Peyer's patch (tissue), 4 donors: ENCODE measurements at regions not wholly inside any gene's neighbourhood (a gene's known extent, or its start where the extent isn't known, plus 50 kb on each side); places are given as distances from the start of the nearest gene placed in this dataset.

Experiments used
- DNase-seq, 3 donors: peaks; one replicate each; pipeline ENCODE4 v3.0.0-alpha.2; 2017 to 2019
- H3K27ac ChIP-seq, 4 donors: fragments of 200-600 bp; sonication (generic); one replicate each; pipeline ENCODE4 v1.5.1; 2016 to 2019
- H3K27me3 ChIP-seq, 2 donors: fragments of 200-600 bp; sonication (generic); one replicate each; pipeline ENCODE4 v1.5.1; 2019
- H3K36me3 ChIP-seq, 3 donors: fragments of 200-600 bp; sonication (generic); one replicate each; pipeline ENCODE4 v1.5.1; 2016 to 2019
- H3K4me1 ChIP-seq, 4 donors: fragments of 200-600 bp; sonication (generic); one replicate each; pipeline ENCODE4 v1.5.1; 2016 to 2019
- H3K4me3 ChIP-seq, 4 donors: fragments of 200-600 bp; sonication (generic); 1 replicate in 3 of 4; 2 replicates in 1 of 4; pipeline ENCODE4 v1.5.1; 2016 to 2019; ENCODE audit warnings: mild to moderate bottlenecking in 1 of 4
- H3K9me3 ChIP-seq, 4 donors: fragments of 200-600 bp; sonication (generic); one replicate each; pipeline ENCODE4 v1.5.1; 2016 to 2019; ENCODE audit warnings: mild to moderate bottlenecking in 1 of 4
- CTCF ChIP-seq, 6 experiments: fragments of 450-650 bp in 4 of 6; fragments of 200-600 bp in 2 of 6; sonication (generic) in 1 of 6; IDR thresholded peaks; one replicate each; pipeline ENCODE4 v1.5.1; 2017 to 2019; ENCODE audit warnings: antibody characterized with exemption in 6 of 6, mild to moderate bottlenecking in 3 of 6, moderate library complexity in 1 of 6
- POLR2A ChIP-seq, 2 donors: fragments of 450-650 bp; IDR thresholded peaks; one replicate each; pipeline ENCODE4 v1.5.1; 2017; ENCODE audit warnings: antibody characterized with exemption in 2 of 2, mild to moderate bottlenecking in 2 of 2, moderate library complexity in 2 of 2

- TF ChIP-seq POLR2A (IDR thresholded peaks at IDR 0.05), result no peak
- no peak for TF ChIP-seq CTCF (IDR thresholded peaks at IDR 0.05)
- H3K4me3 ChIP-seq, result no peak overlapping the region
- no peaks in the 10 kb centered on the region for H3K4me1 ChIP-seq
- H3K27ac ChIP-seq, result no peak overlapping the region
- no peaks in the 10 kb centered on the region for H3K27me3 ChIP-seq
- H3K36me3 ChIP-seq, result no peaks in the 10 kb centered on the region
- H3K9me3 ChIP-seq, result no peaks in the 10 kb centered on the region
- DNase-seq, result no peak
Observed at GRCh38 chr16:54365990-54366634, 79.5 kb upstream of the IRX3 start.

- Histone ChIP-seq H3K4me3 (no peak overlapping the region), H3K27ac (no peak overlapping the region), H3K27me3 (no peaks in the 10 kb centered on the region), H3K4me1 (no peaks in the 10 kb centered on the region), H3K9me3 (no peaks in the 10 kb centered on the region), H3K36me3 (no peaks in the 10 kb centered on the region)
- TF ChIP-seq POLR2A (IDR thresholded peaks at IDR 0.05) (no peak), CTCF (IDR thresholded peaks at IDR 0.05) (no peak)
- DNase-seq, result no peak
Observed at GRCh38 chr16:54363766-54364165, 77.2 kb upstream of the IRX3 start.

GRCh38 chr16:54362591-54363206 lies 76.1 kb upstream of the IRX3 start:
- DNase-seq, result no peak
- Histone ChIP-seq H3K4me1 (no peaks in the 10 kb centered on the region), H3K27me3 (no peaks in the 10 kb centered on the region), H3K36me3 (no peaks in the 10 kb centered on the region), H3K9me3 (no peaks in the 10 kb centered on the region), H3K4me3 (no peak overlapping the region), H3K27ac (no peak overlapping the region)
- TF ChIP-seq CTCF (IDR thresholded peaks at IDR 0.05) (no peak), POLR2A (IDR thresholded peaks at IDR 0.05) (no peak)

GRCh38 chr16:54361246-54361645 lies 74.7 kb upstream of the IRX3 start:
- Histone ChIP-seq H3K4me1 (no peaks in the 10 kb centered on the region), H3K27me3 (no peaks in the 10 kb centered on the region), H3K4me3 (no peak overlapping the region), H3K36me3 (no peaks in the 10 kb centered on the region), H3K9me3 (no peaks in the 10 kb centered on the region), H3K27ac (no peak overlapping the region)
- TF ChIP-seq POLR2A (IDR thresholded peaks at IDR 0.05) (no peak), CTCF (IDR thresholded peaks at IDR 0.05) (no peak)
- no peak for DNase-seq

GRCh38 chr16:54360681-54361080 lies 74.1 kb upstream of the IRX3 start:
- Histone ChIP-seq H3K27ac (no peak overlapping the region), H3K36me3 (no peaks in the 10 kb centered on the region), H3K4me1 (no peaks in the 10 kb centered on the region), H3K9me3 (no peaks in the 10 kb centered on the region), H3K27me3 (no peaks in the 10 kb centered on the region), H3K4me3 (no peak overlapping the region)
- DNase-seq, result no peak
- no peak for TF ChIP-seq CTCF (IDR thresholded peaks at IDR 0.05)
- TF ChIP-seq POLR2A (IDR thresholded peaks at IDR 0.05), result no peak
